ENCODE measurements at regions not wholly inside any gene's neighbourhood (a gene's known extent, or its start where the extent isn't known, plus 50 kb on each side); places are given as distances from the start of the nearest gene placed in this dataset.
"Not testable (repeated sequence)": the region's sequence is repeated elsewhere in the genome, so short reads cannot be mapped to it uniquely, and the experiment has no call there.

DNA sequence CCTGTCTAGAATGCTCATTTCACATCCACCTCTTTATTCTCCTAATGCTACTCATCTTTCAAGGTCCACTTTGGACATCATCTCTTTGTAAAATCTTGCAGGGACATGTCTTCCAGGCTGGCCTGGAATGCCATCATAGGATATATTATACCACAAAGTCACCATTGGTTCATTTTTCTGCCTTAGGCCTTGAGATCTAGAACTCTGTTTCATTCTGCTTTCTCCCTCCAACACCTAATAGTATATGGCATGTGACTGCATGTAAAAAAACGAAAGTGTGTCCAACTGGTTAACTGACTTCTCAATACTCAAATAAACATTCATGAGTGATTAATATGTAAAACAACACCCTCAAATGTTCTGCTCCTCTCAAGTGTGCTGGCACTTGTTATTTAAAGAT, 84.1 kb downstream of the RGS2 start:
- no peak overlapping the region for H3K4me3 ChIP-seq (ENCODE audit: low read depth, low read length)
- TF ChIP-seq, protein P1, sequence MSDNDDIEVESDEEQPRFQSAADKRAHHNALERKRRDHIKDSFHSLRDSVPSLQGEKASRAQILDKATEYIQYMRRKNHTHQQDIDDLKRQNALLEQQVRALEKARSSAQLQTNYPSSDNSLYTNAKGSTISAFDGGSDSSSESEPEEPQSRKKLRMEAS (IDR thresholded peaks at IDR 0.05; ENCODE audit: low read depth, low read length) = no peak
- TF ChIP-seq MYC (IDR thresholded peaks at IDR 0.05; ENCODE audit: low read depth, low read length) (no peak), POLR2A (IDR thresholded peaks at IDR 0.05; ENCODE audit: extremely low read depth, insufficient read length) (no peak), CTCF (IDR thresholded peaks at IDR 0.05; ENCODE audit: low read depth, low read length) (no peak)
- DNase-seq (ENCODE audit: low read depth) = no peak

DNA sequence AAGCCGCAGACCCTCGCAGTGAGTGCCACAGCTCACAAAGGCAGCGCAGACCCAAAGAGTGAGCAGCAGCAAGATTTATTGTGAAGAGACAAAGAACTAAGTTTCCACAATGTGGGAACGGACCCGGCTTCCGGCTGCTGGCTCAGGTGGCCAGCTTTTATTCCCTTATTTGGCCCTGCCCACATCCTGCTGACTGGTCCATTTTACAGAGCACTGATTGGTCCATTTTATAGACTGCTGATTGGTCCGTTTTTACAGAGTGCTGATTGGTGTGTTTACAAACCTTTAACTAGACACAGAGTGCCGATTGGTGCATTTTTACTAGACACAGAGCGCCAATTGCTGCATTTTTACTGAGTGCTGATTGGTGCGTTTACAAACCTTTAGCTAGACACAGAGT, 86.6 kb downstream of the RGS2 start:
- H3K4me3 ChIP-seq (ENCODE audit: low read depth, low read length); DNase-seq (ENCODE audit: low read depth): not testable (repeated sequence)

GRCh38 chr1:192896376-192896775, 87.5 kb downstream of the RGS2 start:
- TF ChIP-seq, protein P1 (IDR thresholded peaks at IDR 0.05; ENCODE audit: low read depth, low read length) = no peak
- TF ChIP-seq CTCF (IDR thresholded peaks at IDR 0.05; ENCODE audit: low read depth, low read length) = no peak
- no peak for TF ChIP-seq POLR2A (IDR thresholded peaks at IDR 0.05; ENCODE audit: extremely low read depth, insufficient read length)
- no peak for TF ChIP-seq MYC (IDR thresholded peaks at IDR 0.05; ENCODE audit: low read depth, low read length)
- H3K4me3 ChIP-seq (ENCODE audit: low read depth, low read length) = no peak overlapping the region
- no peak for DNase-seq (ENCODE audit: low read depth)

- no peak for TF ChIP-seq POLR2A (IDR thresholded peaks at IDR 0.05; ENCODE audit: extremely low read depth, insufficient read length)
- TF ChIP-seq, protein P1 (IDR thresholded peaks at IDR 0.05; ENCODE audit: low read depth, low read length) = no peak
- TF ChIP-seq MYC (IDR thresholded peaks at IDR 0.05; ENCODE audit: low read depth, low read length) = no peak
- TF ChIP-seq CTCF (IDR thresholded peaks at IDR 0.05; ENCODE audit: low read depth, low read length) = no peak
- H3K4me3 ChIP-seq (ENCODE audit: low read depth, low read length) = no peak overlapping the region
- DNase-seq (ENCODE audit: low read depth) = no peak
These were observed 92.7 kb downstream of the RGS2 start for GRCh38 chr1:192901500-192901899.

GRCh38 chr1:192903142-192903541, 94.3 kb downstream of the RGS2 start:
- H3K4me3 ChIP-seq (ENCODE audit: low read depth, low read length) = no peak overlapping the region
- no peak for DNase-seq (ENCODE audit: low read depth)
- TF ChIP-seq POLR2A (IDR thresholded peaks at IDR 0.05; ENCODE audit: extremely low read depth, insufficient read length) (no peak), CTCF (IDR thresholded peaks at IDR 0.05; ENCODE audit: low read depth, low read length) (no peak), MYC (IDR thresholded peaks at IDR 0.05; ENCODE audit: low read depth, low read length) (no peak)
- TF ChIP-seq, protein P1 (IDR thresholded peaks at IDR 0.05; ENCODE audit: low read depth, low read length) = no peak

DNA sequence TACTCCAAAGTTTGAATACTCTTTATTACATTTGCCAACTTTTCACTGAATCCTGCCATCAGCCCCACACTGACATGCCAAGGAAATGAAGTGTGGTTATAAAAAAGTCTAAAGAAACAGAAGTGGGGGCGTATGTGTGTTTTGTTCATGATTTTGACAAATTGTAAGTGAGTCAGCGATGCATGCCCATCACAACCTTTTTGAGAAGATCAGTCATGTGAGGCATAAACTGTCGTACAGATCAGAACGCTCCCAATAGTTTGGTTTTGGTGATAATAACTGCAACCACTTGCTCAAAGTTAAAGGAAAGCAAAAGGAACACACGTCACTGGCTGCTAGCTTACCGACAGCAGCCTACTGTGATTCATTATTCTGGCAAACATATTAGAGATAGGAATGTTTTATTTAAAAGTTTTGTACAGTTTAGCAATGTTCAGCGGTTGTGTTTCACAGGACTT, 95.6 kb downstream of the RGS2 start:
- no peak for TF ChIP-seq POLR2A (IDR thresholded peaks at IDR 0.05; ENCODE audit: extremely low read depth, insufficient read length)
- no peak for TF ChIP-seq MYC (IDR thresholded peaks at IDR 0.05; ENCODE audit: low read depth, low read length)
- TF ChIP-seq, protein P1 (IDR thresholded peaks at IDR 0.05; ENCODE audit: low read depth, low read length) = no peak
- no peak for TF ChIP-seq CTCF (IDR thresholded peaks at IDR 0.05; ENCODE audit: low read depth, low read length)
- no peak for DNase-seq (ENCODE audit: low read depth)
- no peak overlapping the region for H3K4me3 ChIP-seq (ENCODE audit: low read depth, low read length)
